Dermis blood vessel endothelial cell (primary cell): ENCODE measurements at regions not wholly inside any gene's neighbourhood (a gene's known extent, or its start where the extent isn't known, plus 50 kb on each side); places are given as distances from the start of the nearest gene placed in this dataset.
A peak's percentile ranks its signal among the peaks of the same experiment; 100 is the strongest.

ENCODE experiments used
- DNase-seq: peaks from one replicate; pipeline ENCODE4 v3.0.0; 2010

- no peak for DNase-seq
Observed at GRCh38 chr10:78899098-78899754, 169.5 kb upstream of the ZMIZ1 start.

- DNase-seq, result no peak
Observed at GRCh38 chr10:78899996-78900714, 168.6 kb upstream of the ZMIZ1 start.

- DNase-seq, result no peak
Observed at GRCh38 chr10:78900715-78901430, 167.9 kb upstream of the ZMIZ1 start.

GRCh38 chr10:78901694-78902093 lies 167.1 kb upstream of the ZMIZ1 start:
- DNase-seq, result no peak

GRCh38 chr10:78902815-78903214 lies 166.0 kb upstream of the ZMIZ1 start:
- DNase-seq, result no peak

GRCh38 chr10:78903341-78903940 lies 165.3 kb upstream of the ZMIZ1 start:
- DNase-seq, result no peak

- no peak for DNase-seq
Observed at GRCh38 chr10:78904196-78904595, 164.6 kb upstream of the ZMIZ1 start.

GRCh38 chr10:78905015-78905956 lies 163.5 kb upstream of the ZMIZ1 start:
- no peak for DNase-seq

GRCh38 chr10:78905957-78906308 lies 162.8 kb upstream of the ZMIZ1 start:
- DNase-seq, result no peak

GRCh38 chr10:78906734-78907390 lies 161.9 kb upstream of the ZMIZ1 start:
- no peak for DNase-seq

GRCh38 chr10:78907551-78908211 lies 161.1 kb upstream of the ZMIZ1 start:
- DNase-seq, result no peak

- no peak for DNase-seq
Observed at GRCh38 chr10:78909221-78909620, 159.5 kb upstream of the ZMIZ1 start.

GRCh38 chr10:78910021-78910420 lies 158.7 kb upstream of the ZMIZ1 start:
- no peak for DNase-seq

- no peak for DNase-seq
Observed at GRCh38 chr10:78910476-78910875, 158.3 kb upstream of the ZMIZ1 start.

- no peak for DNase-seq
Observed at GRCh38 chr10:78910886-78911285, 157.9 kb upstream of the ZMIZ1 start.

- DNase-seq, result no peak
Observed at GRCh38 chr10:78911533-78912340, 157.0 kb upstream of the ZMIZ1 start.

- DNase-seq, result no peak
Observed at GRCh38 chr10:78912361-78913218, 156.2 kb upstream of the ZMIZ1 start.

- DNase-seq, result peak; percentile 11
Observed at GRCh38 chr10:78913219-78914059, 155.3 kb upstream of the ZMIZ1 start.

- no peak for DNase-seq
Observed at GRCh38 chr10:78914060-78914378, 154.7 kb upstream of the ZMIZ1 start.
